ENCODE measurements at regions not wholly inside any gene's neighbourhood (a gene's known extent, or its start where the extent isn't known, plus 50 kb on each side); places are given as distances from the start of the nearest gene placed in this dataset.

- Histone ChIP-seq H3K9me3 (ENCODE audit: low read length) (peaks cover 6% of the 10 kb centered on the region), H3K4me3 (ENCODE audit: low read length) (peak overlapping the region; percentile 75), H4K20me1 (ENCODE audit: low read length) (no peaks in the 10 kb centered on the region), H3K27ac (ENCODE audit: low read length) (no peak overlapping the region), H2AFZ (ENCODE audit: low read length) (peak overlapping the region; percentile 95), H3F3A (ENCODE audit: low read length, unreplicated experiment) (peaks cover 3% of the 10 kb centered on the region), H3K4me1 (ENCODE audit: insufficient read depth, low read length) (0 out of 2 replicates have a peak, but pooled peaks cover 4% of the 10 kb centered on the region), H3K36me3 (ENCODE audit: low read depth, low read length) (no peaks in the 10 kb centered on the region), H3K9ac (ENCODE audit: low read length) (no peak overlapping the region), H3K27me3 (ENCODE audit: low read length) (no peaks in the 10 kb centered on the region), H3K9me2 (replicated peaks; ENCODE audit: low read length) (no peaks in the 10 kb centered on the region), H3K79me2 (ENCODE audit: low read length) (no peaks in the 10 kb centered on the region), H3K4me2 (ENCODE audit: low read length) (peak overlapping the region; percentile 91)
- ChIA-PET POLR2A (ENCODE audit: unreplicated experiment) (no interaction called here), CTCF (interaction anchor here (0.5 kb wide), 1 partner anchor 31 kb away, joined by 5 read pairs; no protein-coding TSS in a partner anchor)
- peak; percentile 66 for DNase-seq
- ATAC-seq, result peak; percentile 92
- intact Hi-C loops (cut with micrococcal nuclease), result no loop called here
- BruUV-seq (replicated peaks), result TSS peak; percentile 100
- TF ChIP-seq EZH2 (IDR thresholded peaks at IDR 0.05; ENCODE audit: low read length, unreplicated experiment) (no peak), EZH2phosphoT487 (IDR thresholded peaks at IDR 0.05; ENCODE audit: borderline replicate concordance, low read length) (no peak), CTCF (conservative IDR thresholded peaks at IDR 0.05; ENCODE audit: low read depth, low read length) (peak; percentile 31; the same call in 1 of the 2 replicates)
These were observed 158.1 kb upstream of the ZNF184 start for GRCh38 chr6:27630727-27631608.

- H4K20me1 ChIP-seq (ENCODE audit: low read length), result no peaks in the 10 kb centered on the region
- no peaks in the 10 kb centered on the region for H3K9me2 ChIP-seq (replicated peaks; ENCODE audit: low read length)
- no peak overlapping the region for H3K4me2 ChIP-seq (ENCODE audit: low read length)
- TF ChIP-seq EZH2phosphoT487 (IDR thresholded peaks at IDR 0.05; ENCODE audit: borderline replicate concordance, low read length), result no peak
- no peak for TF ChIP-seq EZH2 (IDR thresholded peaks at IDR 0.05; ENCODE audit: low read length, unreplicated experiment)
- TF ChIP-seq CTCF (conservative IDR thresholded peaks at IDR 0.05; ENCODE audit: low read depth, low read length), result no peak
- intact Hi-C loops (cut with micrococcal nuclease), result no loop called here
- no peak overlapping the region for H3K4me3 ChIP-seq (ENCODE audit: low read length)
- H3K27me3 ChIP-seq (ENCODE audit: low read length), result no peaks in the 10 kb centered on the region
- ChIA-PET POLR2A (ENCODE audit: unreplicated experiment) (no interaction called here), CTCF (no interaction called here)
- H3K9ac ChIP-seq (ENCODE audit: low read length), result no peak overlapping the region
- no peaks in the 10 kb centered on the region for H3K79me2 ChIP-seq (ENCODE audit: low read length)
- H3K36me3 ChIP-seq (ENCODE audit: low read depth, low read length), result no peaks in the 10 kb centered on the region
- BruUV-seq (replicated peaks), result no TSS peak
- no peaks in the 10 kb centered on the region for H3K9me3 ChIP-seq (ENCODE audit: low read length)
- H2AFZ ChIP-seq (ENCODE audit: low read length), result no peak overlapping the region
- no peak for DNase-seq
- no peak overlapping the region for H3K27ac ChIP-seq (ENCODE audit: low read length)
- ATAC-seq, result no peak
- H3K4me1 ChIP-seq (ENCODE audit: insufficient read depth, low read length), result no peaks in the 10 kb centered on the region
- no peaks in the 10 kb centered on the region for H3F3A ChIP-seq (ENCODE audit: low read length, unreplicated experiment)
These were observed 151.9 kb upstream of the ZNF184 start for GRCh38 chr6:27624694-27625262.

- no TSS peak for BruUV-seq (replicated peaks)
- Histone ChIP-seq H3K36me3 (ENCODE audit: low read depth, low read length) (no peaks in the 10 kb centered on the region), H3K79me2 (ENCODE audit: low read length) (no peaks in the 10 kb centered on the region), H3K4me1 (ENCODE audit: insufficient read depth, low read length) (no peaks in the 10 kb centered on the region), H3K27ac (ENCODE audit: low read length) (no peak overlapping the region), H3K9me3 (ENCODE audit: low read length) (no peaks in the 10 kb centered on the region), H4K20me1 (ENCODE audit: low read length) (no peaks in the 10 kb centered on the region), H3K4me3 (ENCODE audit: low read length) (no peak overlapping the region), H3F3A (ENCODE audit: low read length, unreplicated experiment) (no peaks in the 10 kb centered on the region), H3K9ac (ENCODE audit: low read length) (no peak overlapping the region), H3K4me2 (ENCODE audit: low read length) (no peak overlapping the region), H3K27me3 (ENCODE audit: low read length) (no peaks in the 10 kb centered on the region), H2AFZ (ENCODE audit: low read length) (peak overlapping the region; percentile 41; the same call in 1 of the 2 replicates), H3K9me2 (replicated peaks; ENCODE audit: low read length) (no peaks in the 10 kb centered on the region)
- TF ChIP-seq CTCF (conservative IDR thresholded peaks at IDR 0.05; ENCODE audit: low read depth, low read length) (no peak), EZH2 (IDR thresholded peaks at IDR 0.05; ENCODE audit: low read length, unreplicated experiment) (no peak), EZH2phosphoT487 (IDR thresholded peaks at IDR 0.05; ENCODE audit: borderline replicate concordance, low read length) (no peak)
- CTCF ChIA-PET, result no interaction called here
- ATAC-seq (no peak), DNase-seq (peak; percentile 34)
- intact Hi-C loops (cut with micrococcal nuclease), result no loop called here
- POLR2A ChIA-PET (ENCODE audit: unreplicated experiment), result no interaction called here
These were observed 150.2 kb upstream of the ZNF184 start for GRCh38 chr6:27623103-27623502.

Data from PC-3 (cell line).